ENCODE measurements at regions not wholly inside any gene's neighbourhood (a gene's known extent, or its start where the extent isn't known, plus 50 kb on each side); places are given as distances from the start of the nearest gene placed in this dataset.
"Not testable (repeated sequence)": the region's sequence is repeated elsewhere in the genome, so short reads cannot be mapped to it uniquely, and the experiment has no call there.

DNA sequence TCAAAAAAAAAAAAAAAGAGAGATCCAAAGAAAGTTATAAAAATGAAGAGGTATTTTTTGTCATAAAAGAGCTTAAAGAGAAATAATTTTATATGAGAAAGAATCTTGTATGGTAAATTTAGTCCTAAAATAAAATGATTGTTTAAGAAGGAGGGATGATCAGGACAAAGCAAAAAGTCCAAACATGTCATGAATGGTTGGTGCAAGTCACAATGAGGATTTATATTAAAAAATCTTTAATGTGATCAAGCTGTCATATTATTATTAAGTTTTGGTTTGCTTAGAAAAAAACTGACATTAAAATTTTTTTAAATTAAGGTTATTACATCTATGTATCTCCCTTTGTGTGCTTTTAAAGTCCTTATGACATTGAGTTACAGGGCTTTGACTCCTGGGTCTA lies 220.4 kb downstream of the TMEM26 start:
- in situ Hi-C loops (cut with HindIII; ENCODE audit: low pct_unique_long_range_greater_than_20kb, low sequenced_read_pairs), result no loop called here
- DNase-seq (ENCODE audit: low read depth, low spot score), result no peak

DNA sequence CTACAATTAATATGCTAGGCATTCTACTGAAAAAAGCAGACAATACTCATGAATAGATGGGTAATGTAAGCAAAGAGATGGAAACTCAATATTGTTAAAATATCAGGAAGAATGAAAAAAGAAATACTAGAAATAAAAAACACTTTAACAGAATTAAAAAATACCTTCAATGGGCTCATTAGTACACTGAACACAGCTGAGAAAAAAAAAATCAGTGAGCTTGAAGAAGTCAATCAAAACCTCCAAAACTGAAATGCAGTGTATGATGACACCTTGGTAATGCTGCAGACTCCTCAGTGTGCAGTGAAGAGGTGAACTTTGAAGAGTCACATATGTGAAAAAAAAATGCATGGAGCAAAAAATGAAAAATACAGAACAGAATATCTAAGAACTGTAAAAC lies 227.2 kb downstream of the TMEM26 start:
- no peak for DNase-seq (ENCODE audit: low read depth, low spot score)
- in situ Hi-C loops (cut with HindIII; ENCODE audit: low pct_unique_long_range_greater_than_20kb, low sequenced_read_pairs), result no loop called here

GRCh38 chr10:61223576-61223975 lies 229.6 kb downstream of the TMEM26 start:
- in situ Hi-C loops (cut with HindIII; ENCODE audit: low pct_unique_long_range_greater_than_20kb, low sequenced_read_pairs), result no loop called here
- no peak for DNase-seq (ENCODE audit: low read depth, low spot score)

DNA sequence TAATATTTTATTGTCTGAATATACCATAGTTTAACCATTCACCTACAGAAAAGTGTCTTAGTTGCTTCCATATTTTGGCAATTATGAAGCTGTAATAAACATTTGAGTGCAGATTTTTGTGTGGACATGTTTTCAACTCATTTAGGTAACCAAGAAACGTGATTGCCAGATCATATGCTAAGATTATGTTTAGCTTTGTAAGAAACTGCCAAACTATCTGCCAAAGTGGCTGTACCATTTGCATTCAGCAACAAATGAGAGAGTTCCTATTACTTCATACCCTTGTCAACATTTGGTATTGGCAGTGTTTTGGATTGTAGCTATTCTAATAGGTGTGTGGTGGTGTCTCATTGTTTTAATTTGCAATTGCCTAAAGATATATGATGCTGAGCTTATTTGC lies 233.5 kb downstream of the TMEM26 start:
- DNase-seq (ENCODE audit: low read depth, low spot score), result no peak
- in situ Hi-C loops (cut with HindIII; ENCODE audit: low pct_unique_long_range_greater_than_20kb, low sequenced_read_pairs), result no loop called here

DNA sequence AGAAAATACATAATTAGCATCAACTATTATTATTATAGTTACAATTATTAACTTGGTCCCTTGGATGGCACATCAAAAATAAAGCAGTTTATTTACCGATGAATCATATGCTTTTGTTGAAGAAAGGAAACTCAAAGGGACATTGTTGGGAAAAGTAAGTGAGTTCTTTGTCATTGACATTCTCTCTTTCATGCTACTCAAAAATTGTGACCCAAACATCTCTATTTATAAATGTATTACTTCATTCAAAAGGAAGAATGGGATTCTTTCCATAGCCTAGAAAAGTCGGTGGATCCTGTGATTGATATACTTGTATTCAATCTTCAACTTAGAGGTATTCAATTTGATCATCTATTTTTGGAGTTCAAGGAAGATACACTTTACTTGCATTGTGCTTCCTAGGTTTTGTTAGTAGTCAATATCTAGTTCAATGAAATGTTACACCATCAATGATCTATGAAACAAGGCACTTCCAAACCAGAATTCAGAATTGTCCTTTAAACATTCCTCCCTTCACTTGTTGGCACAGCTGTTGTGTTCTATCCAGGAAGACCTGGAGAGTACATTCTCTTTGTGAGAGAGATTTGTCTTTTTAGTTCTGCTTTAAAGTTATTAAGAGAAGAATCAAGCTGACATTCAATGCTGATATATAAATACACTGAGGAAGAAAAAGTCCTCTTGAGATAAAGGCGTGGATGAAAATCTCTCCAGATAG lies 235.2 kb downstream of the TMEM26 start:
- in situ Hi-C loops (cut with HindIII; ENCODE audit: low pct_unique_long_range_greater_than_20kb, low sequenced_read_pairs), result no loop called here
- peak; percentile 58 for DNase-seq (ENCODE audit: low read depth, low spot score)

- no peak for DNase-seq (ENCODE audit: low read depth, low spot score)
- in situ Hi-C loops (cut with HindIII; ENCODE audit: low pct_unique_long_range_greater_than_20kb, low sequenced_read_pairs), result no loop called here
Measured at GRCh38 chr10:61215246-61215645, 237.9 kb downstream of the TMEM26 start.

GRCh38 chr10:61211468-61211867 lies 241.7 kb downstream of the TMEM26 start:
- in situ Hi-C loops (cut with HindIII; ENCODE audit: low pct_unique_long_range_greater_than_20kb, low sequenced_read_pairs), result no loop called here
- DNase-seq (ENCODE audit: low read depth, low spot score), result no peak

GRCh38 chr10:61197057-61197456 lies 253.1 kb upstream of the RHOBTB1 start:
- in situ Hi-C loops (cut with HindIII; ENCODE audit: low pct_unique_long_range_greater_than_20kb, low sequenced_read_pairs), result no loop called here
- DNase-seq (ENCODE audit: low read depth, low spot score), result no peak

GRCh38 chr10:61195211-61195610 lies 251.2 kb upstream of the RHOBTB1 start:
- DNase-seq (ENCODE audit: low read depth, low spot score), result no peak
- in situ Hi-C loops (cut with HindIII; ENCODE audit: low pct_unique_long_range_greater_than_20kb, low sequenced_read_pairs), result no loop called here

DNA sequence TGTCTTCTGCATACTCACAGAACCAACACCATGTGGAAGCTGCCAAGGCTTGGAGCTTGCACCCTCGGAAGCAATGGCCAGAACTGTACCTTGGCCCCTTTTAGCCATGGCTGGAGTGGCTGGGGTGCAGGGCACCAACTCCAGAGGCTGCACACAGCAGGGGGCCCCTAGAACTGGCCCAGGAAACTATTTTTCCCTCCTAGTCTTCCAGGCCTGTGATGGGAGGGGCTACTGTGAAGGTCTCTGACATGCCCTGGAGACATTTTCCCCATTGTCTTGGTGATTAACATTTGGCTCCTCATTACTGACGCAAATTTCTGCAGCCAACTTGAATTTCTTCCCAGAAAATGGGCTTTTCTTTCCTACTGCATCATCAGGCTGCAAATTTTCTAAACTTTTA lies 248.6 kb upstream of the RHOBTB1 start:
- not testable (repeated sequence) for DNase-seq (ENCODE audit: low read depth, low spot score)

DNA sequence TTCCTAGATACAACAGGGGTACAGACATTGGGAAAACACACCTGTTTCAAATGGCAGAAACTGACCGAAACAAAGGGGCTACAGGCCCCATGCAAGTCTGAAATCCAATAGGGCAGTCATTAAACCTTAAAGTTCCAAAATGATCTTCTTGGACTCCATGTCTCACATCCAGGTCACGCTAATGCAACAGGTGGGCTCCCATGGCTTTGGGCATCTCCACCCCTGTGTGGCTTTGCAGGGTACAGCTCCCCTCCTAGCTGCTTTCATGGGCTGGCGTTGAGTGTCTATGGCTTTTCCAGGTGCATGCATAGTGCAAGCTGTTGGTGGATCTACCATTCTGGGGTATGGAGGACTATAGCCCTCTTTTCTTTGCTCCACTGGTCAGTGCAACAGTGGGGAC lies 248.1 kb upstream of the RHOBTB1 start:
- no peak for DNase-seq (ENCODE audit: low read depth, low spot score)
- in situ Hi-C loops (cut with HindIII; ENCODE audit: low pct_unique_long_range_greater_than_20kb, low sequenced_read_pairs), result no loop called here

More for the DNA sequence above, 248.6 kb upstream of the RHOBTB1 start:
- in situ Hi-C loops (cut with HindIII; ENCODE audit: low pct_unique_long_range_greater_than_20kb, low sequenced_read_pairs), result not testable (repeated sequence)

- DNase-seq (ENCODE audit: low read depth, low spot score), result no peak
- in situ Hi-C loops (cut with HindIII; ENCODE audit: low pct_unique_long_range_greater_than_20kb, low sequenced_read_pairs), result no loop called here
Measured at GRCh38 chr10:61189912-61190311, 245.9 kb upstream of the RHOBTB1 start.

- in situ Hi-C loops (cut with HindIII; ENCODE audit: low pct_unique_long_range_greater_than_20kb, low sequenced_read_pairs), result no loop called here
- DNase-seq (ENCODE audit: low read depth, low spot score), result peak; percentile 10
Measured at GRCh38 chr10:61188691-61189090, 244.7 kb upstream of the RHOBTB1 start.

DNA sequence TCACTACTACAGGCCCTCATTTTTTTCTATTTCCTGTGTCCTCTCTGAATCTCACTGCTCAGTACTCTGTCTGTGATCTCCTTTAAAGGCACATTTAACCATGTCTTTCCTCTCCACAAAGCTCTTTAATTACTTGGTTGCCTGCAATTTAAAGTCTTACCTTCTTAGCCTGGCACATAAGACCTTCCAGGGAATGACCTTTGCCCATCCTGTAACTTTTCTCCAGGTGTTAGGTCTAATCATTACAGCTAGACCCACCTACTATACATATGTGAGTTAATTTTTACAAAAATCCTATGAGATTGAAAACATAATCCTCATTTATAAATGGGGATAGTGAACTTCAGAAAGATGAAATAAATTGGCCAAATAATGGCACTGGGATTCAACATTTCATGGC lies 244.1 kb upstream of the RHOBTB1 start:
- in situ Hi-C loops (cut with HindIII; ENCODE audit: low pct_unique_long_range_greater_than_20kb, low sequenced_read_pairs), result no loop called here
- no peak for DNase-seq (ENCODE audit: low read depth, low spot score)

DNA sequence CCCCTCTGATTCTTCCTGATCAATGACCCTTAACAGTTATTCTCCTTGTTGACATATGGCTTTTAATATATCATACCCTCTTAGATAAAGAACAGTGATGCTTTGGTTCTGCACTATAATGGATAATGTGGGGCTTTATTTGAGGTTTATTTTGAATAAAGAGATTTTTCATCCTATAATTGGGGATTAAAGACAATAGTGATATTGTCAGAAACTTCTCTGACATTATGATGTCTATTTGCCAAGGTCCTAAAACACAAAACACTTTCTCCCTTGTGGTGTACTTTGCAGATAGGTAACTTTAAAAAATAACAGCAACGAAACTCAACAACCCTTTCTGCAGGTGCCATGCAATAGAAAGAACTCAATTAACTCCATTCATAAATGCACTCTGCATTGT lies 243.6 kb upstream of the RHOBTB1 start:
- DNase-seq (ENCODE audit: low read depth, low spot score), result peak; percentile 51
- in situ Hi-C loops (cut with HindIII; ENCODE audit: low pct_unique_long_range_greater_than_20kb, low sequenced_read_pairs), result no loop called here

- in situ Hi-C loops (cut with HindIII; ENCODE audit: low pct_unique_long_range_greater_than_20kb, low sequenced_read_pairs), result no loop called here
- DNase-seq (ENCODE audit: low read depth, low spot score), result no peak
Measured at GRCh38 chr10:61186408-61186807, 242.4 kb upstream of the RHOBTB1 start.

GRCh38 chr10:61184429-61184828 lies 240.4 kb upstream of the RHOBTB1 start:
- in situ Hi-C loops (cut with HindIII; ENCODE audit: low pct_unique_long_range_greater_than_20kb, low sequenced_read_pairs), result no loop called here
- no peak for DNase-seq (ENCODE audit: low read depth, low spot score)

DNA sequence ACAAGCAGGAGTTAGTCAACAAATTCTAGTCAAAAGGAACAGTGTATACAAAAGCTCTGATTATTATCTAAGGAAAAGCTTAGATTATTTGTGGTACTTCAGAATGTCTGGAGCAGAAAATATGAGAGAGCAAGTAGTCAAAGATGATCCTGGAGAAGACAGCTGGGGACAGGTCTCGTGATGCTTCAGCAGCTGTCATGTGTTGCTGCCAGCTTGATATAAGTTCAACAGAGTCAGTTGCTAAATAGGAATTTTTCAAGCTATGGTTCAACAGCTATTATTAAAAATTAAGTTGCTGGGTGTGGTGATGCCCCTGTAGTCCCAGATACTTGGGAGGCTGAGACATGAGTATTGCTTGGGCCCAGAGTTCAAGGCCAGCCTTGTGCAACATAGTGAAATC lies 240.0 kb upstream of the RHOBTB1 start:
- in situ Hi-C loops (cut with HindIII; ENCODE audit: low pct_unique_long_range_greater_than_20kb, low sequenced_read_pairs), result no loop called here
- DNase-seq (ENCODE audit: low read depth, low spot score), result no peak

GRCh38 chr10:61181832-61182231 lies 237.8 kb upstream of the RHOBTB1 start:
- in situ Hi-C loops (cut with HindIII; ENCODE audit: low pct_unique_long_range_greater_than_20kb, low sequenced_read_pairs), result no loop called here
- DNase-seq (ENCODE audit: low read depth, low spot score), result no peak

DNA sequence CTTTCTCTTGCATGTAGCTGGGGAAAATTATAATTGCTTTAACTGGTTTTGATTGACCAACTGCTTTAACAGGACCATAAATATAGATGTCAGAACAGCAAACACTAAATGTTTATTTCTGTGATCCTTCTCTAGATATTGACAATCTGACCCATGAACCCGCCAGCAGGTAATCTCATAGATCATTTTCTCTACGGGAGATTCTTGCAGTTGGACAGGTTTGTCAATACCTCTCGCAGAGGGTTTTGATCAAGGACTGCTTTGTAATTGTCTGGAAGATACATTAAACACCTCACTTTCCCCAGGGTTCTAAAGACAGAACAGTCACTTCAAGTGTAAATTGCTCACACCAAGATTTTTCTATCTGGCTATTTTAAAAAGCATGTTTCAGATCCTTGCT lies 235.8 kb upstream of the RHOBTB1 start:
- DNase-seq (ENCODE audit: low read depth, low spot score), result no peak
- in situ Hi-C loops (cut with HindIII; ENCODE audit: low pct_unique_long_range_greater_than_20kb, low sequenced_read_pairs), result no loop called here
